Spleen (tissue), 11 donors: ENCODE measurements at regions not wholly inside any gene's neighbourhood (a gene's known extent, or its start where the extent isn't known, plus 50 kb on each side); places are given as distances from the start of the nearest gene placed in this dataset.

Source experiments
- DNase-seq: peaks from one replicate; pipeline ENCODE4 v3.0.0-alpha.2; 2020
- H3K27ac ChIP-seq, 8 donors: fragments of 200-600 bp; sonication (generic) in 7 of 8; 1 replicate in 4 of 8; 2 replicates in 4 of 8; pipeline versions ENCODE4 v1.5.0 to v1.8.0; 2016 to 2021; ENCODE audit warnings: inconsistent platforms in 4 of 8, mild to moderate bottlenecking in 4 of 8, moderate library complexity in 1 of 8
- H3K27me3 ChIP-seq, 7 donors: fragments of 200-600 bp; sonication (generic) in 6 of 7; replicated peaks in 1 of 7; 1 replicate in 4 of 7; 2 replicates in 3 of 7; pipeline versions ENCODE4 v1.5.0 to v1.8.0; 2016 to 2021; ENCODE audit warnings: inconsistent platforms in 3 of 7, mild to moderate bottlenecking in 1 of 7
- H3K36me3 ChIP-seq, 6 donors: fragments of 200-600 bp; sonication (generic) in 5 of 6; 1 replicate in 4 of 6; 2 replicates in 2 of 6; pipeline versions ENCODE4 v1.5.0 to v1.8.0; 2016 to 2021; ENCODE audit warnings: inconsistent platforms in 2 of 6
- H3K4me1 ChIP-seq, 6 donors: fragments of 200-600 bp; sonication (generic) in 5 of 6; 1 replicate in 3 of 6; 2 replicates in 3 of 6; pipeline versions ENCODE4 v1.5.0 to v1.8.0; 2016 to 2021; ENCODE audit warnings: inconsistent platforms in 3 of 6
- H3K4me3 ChIP-seq, 8 donors: fragments of 200-600 bp; sonication (generic) in 7 of 8; 1 replicate in 4 of 8; 2 replicates in 4 of 8; pipeline versions ENCODE4 v1.5.0 to v1.8.0; 2016 to 2021; ENCODE audit warnings: inconsistent platforms in 4 of 8, mild to moderate bottlenecking in 4 of 8, moderate library complexity in 2 of 8
- H3K9me3 ChIP-seq, 8 donors: fragments of 200-600 bp; sonication (generic) in 7 of 8; 1 replicate in 4 of 8; 2 replicates in 4 of 8; pipeline versions ENCODE4 v1.5.0 to v1.8.0; 2016 to 2021; ENCODE audit warnings: inconsistent platforms in 4 of 8
- POLR2A ChIP-seq, 3 donors: fragments of 450-650 bp; IDR thresholded peaks; one replicate each; pipeline ENCODE4 v1.5.1; 2017; ENCODE audit warnings: antibody characterized with exemption in 3 of 3, mild to moderate bottlenecking in 1 of 3
- POLR2AphosphoS5 ChIP-seq, 3 donors: sonication (generic); formaldehyde crosslinking; IDR thresholded peaks; one replicate each; pipeline ENCODE4 v1.5.1; 2017; ENCODE audit warnings: antibody characterized with exemption in 3 of 3
- WGBS, 5 donors: extraction: QIAGEN DNeasy Blood & Tissue Kit in 3 of 5; methylation state at CpG; one replicate each; pipeline versions ENCODE4 v1.1.5 to v1.1.7; 2013 to 2018; 5-methylcytosine and 5-hydroxymethylcytosine counted together
- intact Hi-C: fragments of 100-400 bp; cut with DNase I; formaldehyde crosslinking; loops from one replicate; pipeline ENCODE4 v1.15.0; 2023; ENCODE audit warnings: low total_unique reads
- TF ChIP-seq, protein P1 (sequence below), 11 experiments: fragments of 200-600 bp in 7 of 11; fragments of 450-650 bp in 4 of 11; sonication (generic) in 4 of 11; IDR thresholded peaks in 8 of 11; conservative IDR thresholded peaks in 3 of 11; 1 replicate in 7 of 11; 2 replicates in 4 of 11; pipeline versions ENCODE4 v1.4.0 to v1.8.0; 2016 to 2021; ENCODE audit warnings: antibody characterized with exemption in 11 of 11, inconsistent platforms in 4 of 11, mild to moderate bottlenecking in 1 of 11
- donor health status: healthy with polysubstance abuse.
- donor health status: DM: no; HTN: no; CAD: no; lungs with moderate emphysema.
- donor health status: DM: no; HTN: no; CAD: no.
- donor health status: Bipolar disorder and iron deficiency.
- donor health status: healthy.
- donor health status: DM: no; HTN: no; CAD: no.
- donor health status: DM: yes; HTN: yes; CAD: no.

DNA sequence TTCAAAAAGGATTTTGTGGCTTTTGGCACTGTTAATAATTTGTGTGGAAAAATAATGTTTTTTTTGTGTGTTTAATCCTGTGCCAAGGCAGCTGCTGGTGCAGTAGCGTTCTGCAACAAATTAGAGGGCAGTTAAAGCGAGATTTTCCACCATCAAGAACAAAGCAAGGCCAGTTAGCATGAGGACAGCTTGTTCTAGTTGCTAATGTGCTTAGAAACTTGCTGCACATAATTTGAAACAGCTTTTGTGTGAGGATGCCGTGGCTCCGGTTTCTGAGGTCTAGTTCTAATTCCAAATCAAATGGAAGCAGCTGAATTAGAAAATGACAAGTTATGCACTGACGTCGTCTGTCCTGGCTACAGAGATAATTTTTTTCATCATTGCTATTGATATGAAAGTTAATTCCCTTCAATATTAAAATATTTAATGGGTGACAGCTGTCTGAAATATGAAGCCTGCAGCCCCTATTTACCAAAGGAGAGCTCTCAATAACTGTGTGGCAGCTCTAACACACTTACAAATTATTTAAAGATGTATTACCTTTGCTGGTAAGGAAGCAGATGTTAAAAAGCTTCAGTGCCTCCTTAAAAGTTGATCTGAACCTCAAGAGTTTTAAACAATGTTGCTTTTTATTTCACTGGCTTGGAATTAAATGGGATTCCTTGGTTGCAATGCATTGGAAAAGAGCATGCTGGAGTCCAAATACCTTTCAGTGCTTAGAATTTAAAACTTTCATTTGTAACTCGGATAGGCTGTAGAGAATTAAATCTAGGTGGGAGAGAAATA is 128.6 kb downstream of the SPATA31D1 start:
- Histone ChIP-seq H3K27ac (no peak overlapping the region), H3K4me3 (no peak overlapping the region), H3K27me3 (no peaks in the 10 kb centered on the region), H3K36me3 (no peaks in the 10 kb centered on the region), H3K9me3 (no peaks in the 10 kb centered on the region), H3K4me1 (no peaks in the 10 kb centered on the region)
- intact Hi-C loops = no loop called here
- 66 to 85% (median 79%) methylated on average over 7 of the region's 7 CpGs for WGBS, 5 donors
- DNase-seq = no peak
- TF ChIP-seq POLR2A (IDR thresholded peaks at IDR 0.05) (no peak), POLR2AphosphoS5 (IDR thresholded peaks at IDR 0.05) (no peak)
- TF ChIP-seq, protein P1, sequence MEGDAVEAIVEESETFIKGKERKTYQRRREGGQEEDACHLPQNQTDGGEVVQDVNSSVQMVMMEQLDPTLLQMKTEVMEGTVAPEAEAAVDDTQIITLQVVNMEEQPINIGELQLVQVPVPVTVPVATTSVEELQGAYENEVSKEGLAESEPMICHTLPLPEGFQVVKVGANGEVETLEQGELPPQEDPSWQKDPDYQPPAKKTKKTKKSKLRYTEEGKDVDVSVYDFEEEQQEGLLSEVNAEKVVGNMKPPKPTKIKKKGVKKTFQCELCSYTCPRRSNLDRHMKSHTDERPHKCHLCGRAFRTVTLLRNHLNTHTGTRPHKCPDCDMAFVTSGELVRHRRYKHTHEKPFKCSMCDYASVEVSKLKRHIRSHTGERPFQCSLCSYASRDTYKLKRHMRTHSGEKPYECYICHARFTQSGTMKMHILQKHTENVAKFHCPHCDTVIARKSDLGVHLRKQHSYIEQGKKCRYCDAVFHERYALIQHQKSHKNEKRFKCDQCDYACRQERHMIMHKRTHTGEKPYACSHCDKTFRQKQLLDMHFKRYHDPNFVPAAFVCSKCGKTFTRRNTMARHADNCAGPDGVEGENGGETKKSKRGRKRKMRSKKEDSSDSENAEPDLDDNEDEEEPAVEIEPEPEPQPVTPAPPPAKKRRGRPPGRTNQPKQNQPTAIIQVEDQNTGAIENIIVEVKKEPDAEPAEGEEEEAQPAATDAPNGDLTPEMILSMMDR (IDR thresholded peaks at IDR 0.05 in 8 of 11, conservative IDR thresholded peaks at IDR 0.05 in 3 of 11) = no peak

DNA sequence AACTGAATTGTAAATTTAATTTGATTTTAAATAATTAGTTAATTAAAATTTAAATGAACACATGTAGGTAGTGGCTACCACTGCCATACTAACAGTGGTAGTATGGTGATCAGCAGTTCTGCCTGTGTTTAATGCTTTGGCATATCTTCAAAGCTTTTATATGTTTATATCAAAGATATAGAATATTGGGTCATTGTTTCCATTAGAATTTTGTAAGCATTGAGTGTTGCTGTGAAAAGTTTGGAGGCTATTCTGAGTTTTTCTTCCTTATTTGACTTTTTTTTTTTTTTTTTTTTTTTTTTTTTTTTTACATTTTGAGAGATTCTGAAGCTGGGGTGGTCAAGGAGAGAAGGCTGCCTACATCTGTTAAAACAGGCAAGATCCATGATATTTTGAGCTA is 134.2 kb downstream of the SPATA31D1 start:
- H3K4me3 ChIP-seq = no peak overlapping the region
- H3K9me3 ChIP-seq = no peaks in the 10 kb centered on the region
- H3K4me1 ChIP-seq = peaks cover 0 to 25% (median 2%) of the 10 kb centered on the region in 6 donors
- no peak overlapping the region for H3K27ac ChIP-seq
- H3K36me3 ChIP-seq = no peaks in the 10 kb centered on the region
- DNase-seq = no peak
- intact Hi-C loops = no loop called here
- TF ChIP-seq, protein P1 (IDR thresholded peaks at IDR 0.05 in 8 of 11, conservative IDR thresholded peaks at IDR 0.05 in 3 of 11) = no peak
- TF ChIP-seq POLR2A (IDR thresholded peaks at IDR 0.05) (no peak), POLR2AphosphoS5 (IDR thresholded peaks at IDR 0.05) (no peak)
- H3K27me3 ChIP-seq = no peaks in the 10 kb centered on the region

DNA sequence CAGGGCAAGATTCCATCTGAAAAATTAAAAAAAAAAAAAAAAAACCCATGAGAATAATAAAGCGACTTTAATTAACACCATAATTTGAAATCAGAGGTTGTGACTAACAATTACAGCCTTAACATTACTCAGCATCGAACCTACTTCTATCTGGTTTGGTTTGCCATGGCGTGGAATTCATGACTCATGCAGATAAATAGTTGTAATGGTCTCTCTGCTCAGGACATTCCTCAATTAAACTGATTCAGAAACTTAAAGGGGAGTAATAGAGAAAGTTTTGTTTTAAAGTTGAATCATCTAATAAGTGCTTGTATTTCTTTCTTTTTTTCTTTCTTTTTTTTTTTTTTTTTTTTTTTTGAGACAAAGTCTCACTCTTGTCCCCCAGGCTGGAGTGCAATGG is 135.5 kb downstream of the SPATA31D1 start:
- intact Hi-C loops = no loop called here
- H3K27me3 ChIP-seq = no peaks in the 10 kb centered on the region
- H3K4me1 ChIP-seq = peaks cover 0 to 38% (median 11%) of the 10 kb centered on the region in 6 donors
- H3K36me3 ChIP-seq = no peaks in the 10 kb centered on the region
- no peak for DNase-seq
- 86 to 96% (median 88%) methylated on average over 3 of the region's 3 CpGs for WGBS, 5 donors
- no peaks in the 10 kb centered on the region for H3K9me3 ChIP-seq
- no peak overlapping the region for H3K27ac ChIP-seq
- TF ChIP-seq POLR2A (IDR thresholded peaks at IDR 0.05) (no peak), POLR2AphosphoS5 (IDR thresholded peaks at IDR 0.05) (no peak)
- TF ChIP-seq, protein P1 (IDR thresholded peaks at IDR 0.05 in 8 of 11, conservative IDR thresholded peaks at IDR 0.05 in 3 of 11) = no peak
- H3K4me3 ChIP-seq = no peak overlapping the region

DNA sequence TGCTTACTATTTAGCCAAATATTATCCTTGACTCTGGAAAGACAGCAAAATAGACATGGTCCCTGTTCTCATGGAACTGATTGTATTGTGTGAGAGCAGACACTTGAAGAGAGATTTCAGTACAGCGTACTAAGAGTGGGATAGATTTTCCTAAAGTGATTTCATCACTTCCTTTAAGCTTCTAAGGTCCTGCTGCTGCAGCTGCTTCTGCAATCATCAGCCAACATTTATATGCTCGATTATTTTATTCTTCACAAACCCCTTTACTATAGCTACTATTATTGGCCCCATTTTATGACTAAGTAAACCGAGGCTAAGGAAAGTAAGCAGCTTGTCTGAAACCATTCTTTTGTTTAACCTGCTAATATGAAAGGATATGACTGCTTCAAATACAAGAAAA is 137.7 kb downstream of the SPATA31D1 start:
- Histone ChIP-seq H3K4me1 (peaks cover 0 to 40% (median 11%) of the 10 kb centered on the region in 6 donors), H3K9me3 (no peaks in the 10 kb centered on the region), H3K27me3 (no peaks in the 10 kb centered on the region), H3K4me3 (no peak overlapping the region), H3K27ac (peak overlapping the region in 2 of 8 donors; percentile 16 to 69), H3K36me3 (no peaks in the 10 kb centered on the region)
- WGBS, 5 donors = 35 to 65% (median 42%) methylated on average over 3 of the region's 3 CpGs
- DNase-seq = no peak
- TF ChIP-seq POLR2A (IDR thresholded peaks at IDR 0.05) = no peak
- TF ChIP-seq, protein P1 (IDR thresholded peaks at IDR 0.05 in 8 of 11, conservative IDR thresholded peaks at IDR 0.05 in 3 of 11) = no peak
- no peak for TF ChIP-seq POLR2AphosphoS5 (IDR thresholded peaks at IDR 0.05)
- intact Hi-C loops = no loop called here
